ENCODE measurements at regions not wholly inside any gene's neighbourhood (a gene's known extent, or its start where the extent isn't known, plus 50 kb on each side); places are given as distances from the start of the nearest gene placed in this dataset.
"Not testable (repeated sequence)": the region's sequence is repeated elsewhere in the genome, so short reads cannot be mapped to it uniquely, and the experiment has no call there.

- TF ChIP-seq CTCF (IDR thresholded peaks at IDR 0.05; ENCODE audit: insufficient read depth, low read depth, low read length, missing control alignments) = no peak
- no peak for DNase-seq (ENCODE audit: low read depth)
- H3K4me3 ChIP-seq (ENCODE audit: low read depth, low read length) = no peak overlapping the region
Measured at GRCh38 chr4:126924237-126924636, 708.5 kb upstream of the INTU start.

- not testable (repeated sequence) for DNase-seq (ENCODE audit: low read depth); H3K4me3 ChIP-seq (ENCODE audit: low read depth, low read length)
Measured at GRCh38 chr4:126930059-126930458, 702.7 kb upstream of the INTU start.

- TF ChIP-seq CTCF (IDR thresholded peaks at IDR 0.05; ENCODE audit: insufficient read depth, low read depth, low read length, missing control alignments) = no peak
- DNase-seq (ENCODE audit: low read depth) = no peak
- no peak overlapping the region for H3K4me3 ChIP-seq (ENCODE audit: low read depth, low read length)
Measured at GRCh38 chr4:126935801-126936200, 697.0 kb upstream of the INTU start.

GRCh38 chr4:126937342-126937741 lies 695.4 kb upstream of the INTU start:
- no peak for TF ChIP-seq CTCF (IDR thresholded peaks at IDR 0.05; ENCODE audit: insufficient read depth, low read depth, low read length, missing control alignments)
- H3K4me3 ChIP-seq (ENCODE audit: low read depth, low read length) = no peak overlapping the region
- DNase-seq (ENCODE audit: low read depth) = no peak

- no peak overlapping the region for H3K4me3 ChIP-seq (ENCODE audit: low read depth, low read length)
- DNase-seq (ENCODE audit: low read depth) = no peak
- no peak for TF ChIP-seq CTCF (IDR thresholded peaks at IDR 0.05; ENCODE audit: insufficient read depth, low read depth, low read length, missing control alignments)
Measured at GRCh38 chr4:126937846-126938422, 694.8 kb upstream of the INTU start.

GRCh38 chr4:126939401-126939800 lies 693.4 kb upstream of the INTU start:
- no peak overlapping the region for H3K4me3 ChIP-seq (ENCODE audit: low read depth, low read length)
- DNase-seq (ENCODE audit: low read depth) = no peak
- no peak for TF ChIP-seq CTCF (IDR thresholded peaks at IDR 0.05; ENCODE audit: insufficient read depth, low read depth, low read length, missing control alignments)

- no peak overlapping the region for H3K4me3 ChIP-seq (ENCODE audit: low read depth, low read length)
- no peak for TF ChIP-seq CTCF (IDR thresholded peaks at IDR 0.05; ENCODE audit: insufficient read depth, low read depth, low read length, missing control alignments)
- no peak for DNase-seq (ENCODE audit: low read depth)
Measured at GRCh38 chr4:126947536-126947935, 685.2 kb upstream of the INTU start.

Data from GM12865 (cell line).